ENCODE measurements at regions not wholly inside any gene's neighbourhood (a gene's known extent, or its start where the extent isn't known, plus 50 kb on each side); places are given as distances from the start of the nearest gene placed in this dataset.

DNA sequence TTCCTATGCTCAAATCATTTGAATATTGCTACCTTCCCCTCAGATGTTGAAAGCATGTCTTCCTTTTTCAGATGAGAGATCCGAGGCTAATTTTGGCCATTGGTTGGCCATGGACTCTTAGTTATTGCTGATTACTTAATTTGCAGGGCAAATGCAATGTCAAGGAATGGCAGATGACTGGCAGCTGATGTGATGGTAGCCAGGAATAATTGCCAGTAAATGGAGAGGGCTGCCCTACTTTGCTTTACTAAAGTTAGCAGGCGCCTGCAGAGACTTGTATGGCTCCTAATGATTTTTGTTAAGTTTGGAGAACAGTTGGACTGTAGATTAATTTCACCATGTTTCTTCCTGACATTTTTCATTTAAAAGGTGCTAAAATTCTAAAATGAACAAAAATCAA lies 128.9 kb downstream of the XCL2 start:
- Histone ChIP-seq H3K9me3 (ENCODE audit: insufficient read depth, low read depth, low read length) (peaks cover 3% of the 10 kb centered on the region), H4K12ac (ENCODE audit: low read depth, low read length) (no peak overlapping the region), H3K27me3 (ENCODE audit: insufficient read depth, low read length) (no peaks in the 10 kb centered on the region), H3K23ac (ENCODE audit: low read length) (no peak overlapping the region), H2BK120ac (ENCODE audit: insufficient read depth, low read length, poor library complexity) (no peak overlapping the region), H3K27ac (ENCODE audit: low read depth, low read length) (no peak overlapping the region), H3K4me1 (ENCODE audit: control insufficient read depth in 1 of 2, insufficient read depth in 2 of 2, low read length in 2 of 2) (no peaks in the 10 kb centered on the region), H3K18ac (ENCODE audit: low read length) (no peak overlapping the region), H2BK5ac (ENCODE audit: low read depth, low read length, poor library complexity) (no peak overlapping the region), H3K36me3 (ENCODE audit: control insufficient read depth in 1 of 2, insufficient read depth in 2 of 2, low read length in 2 of 2) (no peaks in the 10 kb centered on the region), H4K8ac (ENCODE audit: low read depth, low read length) (no peak overlapping the region), H4K91ac (ENCODE audit: low read depth, low read length) (no peak overlapping the region), H2AFZ (ENCODE audit: insufficient read depth, low read length, poor library complexity) (no peak overlapping the region), H3K4ac (ENCODE audit: low read depth, low read length) (no peak overlapping the region), H3K4me3 (ENCODE audit: low read depth, low read length) (no peak overlapping the region), H3K14ac (ENCODE audit: low read length) (no peak overlapping the region), H3K9ac (ENCODE audit: low read length) (no peak overlapping the region), H3K79me1 (ENCODE audit: low read length) (no peaks in the 10 kb centered on the region), H3K4me2 (ENCODE audit: low read length) (no peak overlapping the region), H3K79me2 (ENCODE audit: control insufficient read depth, insufficient read depth, low read length, poor library complexity) (no peaks in the 10 kb centered on the region), H2BK12ac (ENCODE audit: low read length) (no peak overlapping the region), H2AK5ac (ENCODE audit: low read length) (no peak overlapping the region)
- DNase-seq: no peak
- WGBS (ENCODE audit: extremely low coverage, insufficient coverage, insufficient read length): no CpG with 5 or more reads among the region's 2 CpGs

DNA sequence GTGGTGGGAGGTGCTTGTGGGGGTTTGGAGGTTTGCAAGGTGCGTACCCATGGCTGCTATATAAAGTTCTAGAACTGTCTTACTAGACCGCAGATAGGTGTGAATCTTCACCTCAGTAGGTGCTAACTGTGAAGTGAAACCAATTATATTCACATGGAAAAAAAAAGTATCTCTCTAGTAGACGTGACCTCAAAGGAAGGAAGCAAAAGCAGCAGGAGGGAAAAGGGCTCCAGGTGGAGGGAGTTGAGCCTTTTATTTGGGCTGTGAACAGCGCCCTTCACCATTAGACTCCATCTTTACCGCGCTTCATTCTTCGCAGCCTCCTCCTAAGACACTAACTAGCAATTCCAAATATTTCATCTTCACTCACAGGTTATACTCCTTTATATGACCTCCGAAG lies 129.8 kb downstream of the TBX19 start:
- no peaks in the 10 kb centered on the region for H3K36me3 ChIP-seq (ENCODE audit: control insufficient read depth in 1 of 2, insufficient read depth in 2 of 2, low read length in 2 of 2)

DNA sequence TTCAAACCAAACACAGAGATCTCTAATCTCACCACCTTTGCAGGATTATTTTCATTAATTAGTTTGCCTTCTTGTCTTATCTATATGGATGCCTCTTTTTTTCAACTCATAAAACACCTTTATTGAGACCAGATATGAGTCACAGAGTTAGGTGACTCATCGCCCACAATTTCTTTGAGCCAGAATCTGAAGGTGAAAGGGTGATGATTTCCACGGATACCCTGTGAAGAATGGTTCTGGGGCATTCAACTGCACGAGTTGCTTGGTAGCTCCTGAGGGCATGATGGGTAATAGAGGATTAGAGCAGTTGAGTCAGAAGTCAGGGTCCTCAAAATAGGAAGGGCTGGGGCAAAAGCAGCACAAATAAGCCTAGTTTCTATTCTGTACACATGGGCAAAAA lies 128.2 kb downstream of the TBX19 start:
- WGBS (ENCODE audit: extremely low coverage, insufficient coverage, insufficient read length): no CpG with 5 or more reads among the region's 3 CpGs
- Histone ChIP-seq H2AFZ (ENCODE audit: insufficient read depth, low read length, poor library complexity) (no peak overlapping the region), H3K4me3 (ENCODE audit: low read depth, low read length) (no peak overlapping the region), H4K91ac (ENCODE audit: low read depth, low read length) (no peak overlapping the region), H3K23ac (ENCODE audit: low read length) (no peak overlapping the region), H3K4me2 (ENCODE audit: low read length) (no peak overlapping the region), H4K12ac (ENCODE audit: low read depth, low read length) (no peak overlapping the region), H2BK5ac (ENCODE audit: low read depth, low read length, poor library complexity) (no peak overlapping the region), H2AK5ac (ENCODE audit: low read length) (no peak overlapping the region), H2BK12ac (ENCODE audit: low read length) (no peak overlapping the region), H3K4ac (ENCODE audit: low read depth, low read length) (no peak overlapping the region), H3K27me3 (ENCODE audit: insufficient read depth, low read length) (no peaks in the 10 kb centered on the region), H3K79me1 (ENCODE audit: low read length) (no peaks in the 10 kb centered on the region), H3K9ac (ENCODE audit: low read length) (no peak overlapping the region), H3K9me3 (ENCODE audit: insufficient read depth, low read depth, low read length) (peaks cover 3% of the 10 kb centered on the region), H4K8ac (ENCODE audit: low read depth, low read length) (no peak overlapping the region), H3K36me3 (ENCODE audit: control insufficient read depth in 1 of 2, insufficient read depth in 2 of 2, low read length in 2 of 2) (no peaks in the 10 kb centered on the region), H3K4me1 (ENCODE audit: control insufficient read depth in 1 of 2, insufficient read depth in 2 of 2, low read length in 2 of 2) (peaks cover 0 to 5% of the 10 kb centered on the region in 2 experiments), H3K18ac (ENCODE audit: low read length) (no peak overlapping the region), H3K27ac (ENCODE audit: low read depth, low read length) (no peak overlapping the region), H3K79me2 (ENCODE audit: control insufficient read depth, insufficient read depth, low read length, poor library complexity) (no peaks in the 10 kb centered on the region), H3K14ac (ENCODE audit: low read length) (no peak overlapping the region), H2BK120ac (ENCODE audit: insufficient read depth, low read length, poor library complexity) (no peak overlapping the region)
- DNase-seq: peak in 1 of 2 donors; percentile 53

More for the DNA sequence above, 129.8 kb downstream of the TBX19 start:
- Histone ChIP-seq H3K18ac (ENCODE audit: low read length) (no peak overlapping the region), H2BK120ac (ENCODE audit: insufficient read depth, low read length, poor library complexity) (no peak overlapping the region), H3K23ac (ENCODE audit: low read length) (no peak overlapping the region), H2BK5ac (ENCODE audit: low read depth, low read length, poor library complexity) (no peak overlapping the region), H4K8ac (ENCODE audit: low read depth, low read length) (no peak overlapping the region), H4K91ac (ENCODE audit: low read depth, low read length) (no peak overlapping the region), H4K12ac (ENCODE audit: low read depth, low read length) (no peak overlapping the region), H3K79me1 (ENCODE audit: low read length) (no peaks in the 10 kb centered on the region), H3K4me1 (ENCODE audit: control insufficient read depth in 1 of 2, insufficient read depth in 2 of 2, low read length in 2 of 2) (peaks cover 0 to 5% of the 10 kb centered on the region in 2 experiments), H3K4me2 (ENCODE audit: low read length) (no peak overlapping the region), H3K9ac (ENCODE audit: low read length) (no peak overlapping the region), H3K27me3 (ENCODE audit: insufficient read depth, low read length) (no peaks in the 10 kb centered on the region), H3K4me3 (ENCODE audit: low read depth, low read length) (no peak overlapping the region), H3K79me2 (ENCODE audit: control insufficient read depth, insufficient read depth, low read length, poor library complexity) (no peaks in the 10 kb centered on the region), H3K4ac (ENCODE audit: low read depth, low read length) (no peak overlapping the region), H3K14ac (ENCODE audit: low read length) (no peak overlapping the region), H2AK5ac (ENCODE audit: low read length) (no peak overlapping the region), H3K27ac (ENCODE audit: low read depth, low read length) (no peak overlapping the region), H2BK12ac (ENCODE audit: low read length) (no peak overlapping the region), H3K9me3 (ENCODE audit: insufficient read depth, low read depth, low read length) (peaks cover 3% of the 10 kb centered on the region), H2AFZ (ENCODE audit: insufficient read depth, low read length, poor library complexity) (no peak overlapping the region)
- WGBS (ENCODE audit: extremely low coverage, insufficient coverage, insufficient read length): no CpG with 5 or more reads among the region's 8 CpGs
- DNase-seq: no peak

DNA sequence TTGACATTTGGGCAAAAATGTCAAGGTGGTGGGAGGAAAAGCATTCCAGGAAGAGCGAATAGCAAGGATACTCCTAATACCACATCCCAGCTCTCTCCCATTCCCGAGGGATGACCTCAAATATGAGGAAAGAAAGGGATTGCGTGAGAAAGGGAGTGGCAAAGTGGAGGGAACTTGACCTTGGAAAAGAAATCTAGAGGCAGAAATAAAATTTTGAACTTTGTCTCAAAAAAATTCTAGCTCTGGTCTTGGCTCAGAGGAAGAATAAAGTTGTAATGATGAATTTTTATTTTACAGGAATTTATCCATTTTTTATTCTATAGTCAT lies 127.8 kb downstream of the TBX19 start:
- no peak overlapping the region for H4K8ac ChIP-seq (ENCODE audit: low read depth, low read length)
- H3K36me3 ChIP-seq (ENCODE audit: control insufficient read depth in 1 of 2, insufficient read depth in 2 of 2, low read length in 2 of 2): no peaks in the 10 kb centered on the region
- no peak overlapping the region for H3K18ac ChIP-seq (ENCODE audit: low read length)
- H2AFZ ChIP-seq (ENCODE audit: insufficient read depth, low read length, poor library complexity): no peak overlapping the region
- no peak overlapping the region for H2BK120ac ChIP-seq (ENCODE audit: insufficient read depth, low read length, poor library complexity)
- no peak overlapping the region for H2BK12ac ChIP-seq (ENCODE audit: low read length)
- H4K12ac ChIP-seq (ENCODE audit: low read depth, low read length): no peak overlapping the region
- no peak overlapping the region for H2AK5ac ChIP-seq (ENCODE audit: low read length)
- H3K23ac ChIP-seq (ENCODE audit: low read length): no peak overlapping the region
- no peak overlapping the region for H2BK5ac ChIP-seq (ENCODE audit: low read depth, low read length, poor library complexity)
- H3K14ac ChIP-seq (ENCODE audit: low read length): no peak overlapping the region
- no peak overlapping the region for H3K4ac ChIP-seq (ENCODE audit: low read depth, low read length)
- H3K27me3 ChIP-seq (ENCODE audit: insufficient read depth, low read length): no peaks in the 10 kb centered on the region
- peaks cover 3% of the 10 kb centered on the region for H3K9me3 ChIP-seq (ENCODE audit: insufficient read depth, low read depth, low read length)
- no peak overlapping the region for H4K91ac ChIP-seq (ENCODE audit: low read depth, low read length)
- no peak overlapping the region for H3K27ac ChIP-seq (ENCODE audit: low read depth, low read length)
- H3K9ac ChIP-seq (ENCODE audit: low read length): no peak overlapping the region
- peaks cover 0 to 5% of the 10 kb centered on the region in 2 experiments for H3K4me1 ChIP-seq (ENCODE audit: control insufficient read depth in 1 of 2, insufficient read depth in 2 of 2, low read length in 2 of 2)
- no peaks in the 10 kb centered on the region for H3K79me1 ChIP-seq (ENCODE audit: low read length)
- no CpG with 5 or more reads among the region's 3 CpGs for WGBS (ENCODE audit: extremely low coverage, insufficient coverage, insufficient read length)
- no peaks in the 10 kb centered on the region for H3K79me2 ChIP-seq (ENCODE audit: control insufficient read depth, insufficient read depth, low read length, poor library complexity)
- DNase-seq: peak in 1 of 2 donors; percentile 37
- no peak overlapping the region for H3K4me2 ChIP-seq (ENCODE audit: low read length)
- H3K4me3 ChIP-seq (ENCODE audit: low read depth, low read length): no peak overlapping the region

Measured in trophoblast cell (in vitro differentiated cells and primary cell).